ENCODE measurements at regions not wholly inside any gene's neighbourhood (a gene's known extent, or its start where the extent isn't known, plus 50 kb on each side); places are given as distances from the start of the nearest gene placed in this dataset.

- no peak for DNase-seq (ENCODE audit: low read depth, low spot score)
- Histone ChIP-seq H3K9me3 (replicated peaks; ENCODE audit: control insufficient read depth, insufficient read depth, low read length) (no peaks in the 10 kb centered on the region), H4K20me1 (ENCODE audit: control insufficient read depth, insufficient read depth) (no peaks in the 10 kb centered on the region), H3K4me1 (ENCODE audit: control insufficient read depth, insufficient read depth, low read length) (no peaks in the 10 kb centered on the region), H3K27me3 (replicated peaks in 1 of 2; ENCODE audit: control insufficient read depth in 2 of 2, insufficient read depth in 2 of 2, low read length in 1 of 2) (peaks cover 5 to 6% of the 10 kb centered on the region in 2 experiments; a peak in 3 of 4 replicates), H3K79me2 (ENCODE audit: control insufficient read depth, insufficient read depth, low read length) (no peaks in the 10 kb centered on the region), H3K9ac (ENCODE audit: control insufficient read depth, insufficient read depth, low read length) (no peak overlapping the region), H3K4me2 (ENCODE audit: control insufficient read depth, insufficient read depth) (no peak overlapping the region), H3K27ac (ENCODE audit: control insufficient read depth, insufficient read depth) (no peak overlapping the region), H3K36me3 (ENCODE audit: control insufficient read depth in 2 of 2, insufficient read depth in 2 of 2, low read length in 1 of 2) (no peaks in the 10 kb centered on the region), H2AFZ (ENCODE audit: control insufficient read depth, low read depth, low read length) (no peak overlapping the region), H3K4me3 (no peak overlapping the region)
- intact Hi-C loops (cut with micrococcal nuclease; ENCODE audit: unreplicated experiment) (no loop called here), in situ Hi-C loops (cut with MboI) (no loop called here)
- 18% methylated on average over 27 of the region's 27 CpGs for WGBS (ENCODE audit: insufficient coverage, insufficient replicate concordance, low lambda C conversion rate, missing lambda C conversion rate)
- RAD21 ChIA-PET (ENCODE audit: unreplicated experiment), result interaction anchor here (0.6 kb wide), 1 partner anchor 11 kb away, joined by 3 read pairs; no protein-coding TSS in a partner anchor
- ATAC-seq, result no peak
- BruUV-seq (replicated peaks), result no TSS peak
- FAIRE-seq, result no peak
- SMC1A ChIA-PET (ENCODE audit: uncharacterized antibody, unreplicated experiment), result no interaction called here
- CTCF ChIA-PET, result no interaction called here
- TF ChIP-seq RELA (IDR thresholded peaks at IDR 0.05; ENCODE audit: borderline replicate concordance, partially characterized antibody) (no peak), IRF5 (IDR thresholded peaks at IDR 0.05; ENCODE audit: borderline replicate concordance) (no peak), KLF5 (IDR thresholded peaks at IDR 0.05; ENCODE audit: partially characterized antibody) (no peak), NFYB (IDR thresholded peaks at IDR 0.05; ENCODE audit: insufficient read depth, low read depth, low read length) (no peak), BHLHE40 (IDR thresholded peaks at IDR 0.05; ENCODE audit: borderline replicate concordance in 1 of 2, low read depth in 2 of 2, low read length in 1 of 2) (no peak), RCOR1 (conservative IDR thresholded peaks at IDR 0.05; ENCODE audit: low read depth, low read length) (no peak), ETV6 (conservative IDR thresholded peaks at IDR 0.05 in 1 of 2, IDR thresholded peaks at IDR 0.05 in 1 of 2; ENCODE audit: borderline replicate concordance in 1 of 2, low read depth in 1 of 2) (no peak)
- POLR2A ChIA-PET, result no interaction called here
Measured at GRCh38 chr9:121566481-121567465, 67.1 kb upstream of the GGTA1 start.
